ENCODE measurements at regions not wholly inside any gene's neighbourhood (a gene's known extent, or its start where the extent isn't known, plus 50 kb on each side); places are given as distances from the start of the nearest gene placed in this dataset.
"Not testable (repeated sequence)": the region's sequence is repeated elsewhere in the genome, so short reads cannot be mapped to it uniquely, and the experiment has no call there.

GRCh38 chr15:24848050-24848449 is 106.7 kb upstream of the SNRPN start:
- DNase-seq = no peak

- DNase-seq = no peak
These were observed 98.1 kb upstream of the SNRPN start for GRCh38 chr15:24856397-24857390.

GRCh38 chr15:24857763-24858162 is 97.0 kb upstream of the SNRPN start:
- DNase-seq = no peak

- not testable (repeated sequence) for DNase-seq
These were observed 96.6 kb upstream of the SNRPN start for GRCh38 chr15:24858183-24858582.

- DNase-seq = no peak
These were observed 95.8 kb upstream of the SNRPN start for GRCh38 chr15:24858737-24859601.

GRCh38 chr15:24861014-24861690 is 93.6 kb upstream of the SNRPN start:
- DNase-seq = no peak

GRCh38 chr15:24862726-24863521 is 91.9 kb upstream of the SNRPN start:
- DNase-seq = no peak

- no peak for DNase-seq
These were observed 89.5 kb upstream of the SNRPN start for GRCh38 chr15:24865303-24865702.

- DNase-seq = no peak
These were observed 77.6 kb upstream of the SNRPN start for GRCh38 chr15:24877174-24877573.

- DNase-seq = no peak
These were observed 76.6 kb upstream of the SNRPN start for GRCh38 chr15:24878153-24878552.

- DNase-seq = no peak
These were observed 75.3 kb upstream of the SNRPN start for GRCh38 chr15:24879492-24879891.

- no peak for DNase-seq
These were observed 74.1 kb upstream of the SNRPN start for GRCh38 chr15:24880663-24881062.

GRCh38 chr15:24886538-24886937 is 68.2 kb upstream of the SNRPN start:
- no peak for DNase-seq

GRCh38 chr15:24898715-24899272 is 56.0 kb upstream of the SNRPN start:
- DNase-seq = no peak

GRCh38 chr15:24899367-24899766 is 55.4 kb upstream of the SNRPN start:
- DNase-seq = no peak

GRCh38 chr15:24899795-24900194 is 55.0 kb upstream of the SNRPN start:
- no peak for DNase-seq

GRCh38 chr15:24901409-24901808 is 53.4 kb upstream of the SNRPN start:
- DNase-seq = no peak
